ENCODE measurements at regions not wholly inside any gene's neighbourhood (a gene's known extent, or its start where the extent isn't known, plus 50 kb on each side); places are given as distances from the start of the nearest gene placed in this dataset.

- no peak overlapping the region for H3K4me3 ChIP-seq (ENCODE audit: low read depth, low read length)
- H3K27me3 ChIP-seq (ENCODE audit: control insufficient read depth, insufficient read depth, low read length): no peaks in the 10 kb centered on the region
- DNase-seq (ENCODE audit: low read depth): no peak
- no peak for TF ChIP-seq CTCF (IDR thresholded peaks at IDR 0.05; ENCODE audit: insufficient read depth, low read length, poor library complexity, severe bottlenecking)
- no peaks in the 10 kb centered on the region for H3K36me3 ChIP-seq (ENCODE audit: control insufficient read depth, insufficient read depth, low read length)
These were observed 536.5 kb upstream of the MGMT start for GRCh38 chr10:128930515-128930914.

GRCh38 chr10:128932071-128932820 is 534.8 kb upstream of the MGMT start:
- no peak for TF ChIP-seq CTCF (IDR thresholded peaks at IDR 0.05; ENCODE audit: insufficient read depth, low read length, poor library complexity, severe bottlenecking)
- H3K27me3 ChIP-seq (ENCODE audit: control insufficient read depth, insufficient read depth, low read length): no peaks in the 10 kb centered on the region
- DNase-seq (ENCODE audit: low read depth): no peak
- no peak overlapping the region for H3K4me3 ChIP-seq (ENCODE audit: low read depth, low read length)
- H3K36me3 ChIP-seq (ENCODE audit: control insufficient read depth, insufficient read depth, low read length): no peaks in the 10 kb centered on the region

- no peaks in the 10 kb centered on the region for H3K27me3 ChIP-seq (ENCODE audit: control insufficient read depth, insufficient read depth, low read length)
- H3K4me3 ChIP-seq (ENCODE audit: low read depth, low read length): no peak overlapping the region
- no peak for TF ChIP-seq CTCF (IDR thresholded peaks at IDR 0.05; ENCODE audit: insufficient read depth, low read length, poor library complexity, severe bottlenecking)
- DNase-seq (ENCODE audit: low read depth): no peak
- H3K36me3 ChIP-seq (ENCODE audit: control insufficient read depth, insufficient read depth, low read length): no peaks in the 10 kb centered on the region
These were observed 532.5 kb upstream of the MGMT start for GRCh38 chr10:128934492-128934891.

GRCh38 chr10:128936392-128936791 is 530.6 kb upstream of the MGMT start:
- DNase-seq (ENCODE audit: low read depth): no peak
- H3K27me3 ChIP-seq (ENCODE audit: control insufficient read depth, insufficient read depth, low read length): no peaks in the 10 kb centered on the region
- H3K4me3 ChIP-seq (ENCODE audit: low read depth, low read length): no peak overlapping the region
- no peaks in the 10 kb centered on the region for H3K36me3 ChIP-seq (ENCODE audit: control insufficient read depth, insufficient read depth, low read length)
- TF ChIP-seq CTCF (IDR thresholded peaks at IDR 0.05; ENCODE audit: insufficient read depth, low read length, poor library complexity, severe bottlenecking): no peak

- Histone ChIP-seq H3K4me3 (ENCODE audit: low read depth, low read length) (no peak overlapping the region), H3K27me3 (ENCODE audit: control insufficient read depth, insufficient read depth, low read length) (no peaks in the 10 kb centered on the region), H3K36me3 (ENCODE audit: control insufficient read depth, insufficient read depth, low read length) (no peaks in the 10 kb centered on the region)
- no peak for TF ChIP-seq CTCF (IDR thresholded peaks at IDR 0.05; ENCODE audit: insufficient read depth, low read length, poor library complexity, severe bottlenecking)
- DNase-seq (ENCODE audit: low read depth): no peak
These were observed 528.5 kb upstream of the MGMT start for GRCh38 chr10:128938558-128938957.

- H3K36me3 ChIP-seq (ENCODE audit: control insufficient read depth, insufficient read depth, low read length): no peaks in the 10 kb centered on the region
- no peak overlapping the region for H3K4me3 ChIP-seq (ENCODE audit: low read depth, low read length)
- TF ChIP-seq CTCF (IDR thresholded peaks at IDR 0.05; ENCODE audit: insufficient read depth, low read length, poor library complexity, severe bottlenecking): no peak
- no peak for DNase-seq (ENCODE audit: low read depth)
- no peaks in the 10 kb centered on the region for H3K27me3 ChIP-seq (ENCODE audit: control insufficient read depth, insufficient read depth, low read length)
These were observed 527.0 kb upstream of the MGMT start for GRCh38 chr10:128940081-128940480.

Measured in kidney epithelial cell (primary cell).